GM20000 (cell line): ENCODE measurements at regions not wholly inside any gene's neighbourhood (a gene's known extent, or its start where the extent isn't known, plus 50 kb on each side); places are given as distances from the start of the nearest gene placed in this dataset.
"Not testable (repeated sequence)": the region's sequence is repeated elsewhere in the genome, so short reads cannot be mapped to it uniquely, and the experiment has no call there.

Experiments used
- DNase-seq: peaks from one replicate; pipeline ENCODE4 v3.0.0; 2012; ENCODE audit warnings: low spot score
- TF ChIP-seq, protein P1 (sequence below): IDR thresholded peaks from 2 replicates; pipeline ENCODE4 v1.5.1; 2012; ENCODE audit warnings: mild to moderate bottlenecking, control low read depth; ENCODE audit errors: extremely low read depth, missing control alignments

DNA sequence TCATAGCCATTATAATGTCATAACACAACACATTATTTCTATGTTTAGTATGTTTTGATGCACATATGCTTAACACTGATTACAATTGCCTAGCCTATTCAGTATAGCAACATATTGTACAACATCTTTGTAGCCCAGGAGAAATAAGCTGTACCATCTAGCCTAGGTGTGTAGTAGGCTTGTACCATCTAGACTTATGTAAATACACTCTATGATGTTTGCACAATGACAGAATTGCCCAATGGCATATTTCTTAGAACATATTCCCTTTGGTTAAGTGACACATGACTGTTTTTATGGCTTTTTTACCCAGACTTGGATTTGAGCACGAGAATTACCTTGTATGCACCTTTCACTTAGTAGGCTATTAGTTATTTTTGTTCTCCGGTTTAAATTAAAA, 64.5 kb upstream of the HIVEP1 start:
- no peak for DNase-seq
- TF ChIP-seq, protein P1, sequence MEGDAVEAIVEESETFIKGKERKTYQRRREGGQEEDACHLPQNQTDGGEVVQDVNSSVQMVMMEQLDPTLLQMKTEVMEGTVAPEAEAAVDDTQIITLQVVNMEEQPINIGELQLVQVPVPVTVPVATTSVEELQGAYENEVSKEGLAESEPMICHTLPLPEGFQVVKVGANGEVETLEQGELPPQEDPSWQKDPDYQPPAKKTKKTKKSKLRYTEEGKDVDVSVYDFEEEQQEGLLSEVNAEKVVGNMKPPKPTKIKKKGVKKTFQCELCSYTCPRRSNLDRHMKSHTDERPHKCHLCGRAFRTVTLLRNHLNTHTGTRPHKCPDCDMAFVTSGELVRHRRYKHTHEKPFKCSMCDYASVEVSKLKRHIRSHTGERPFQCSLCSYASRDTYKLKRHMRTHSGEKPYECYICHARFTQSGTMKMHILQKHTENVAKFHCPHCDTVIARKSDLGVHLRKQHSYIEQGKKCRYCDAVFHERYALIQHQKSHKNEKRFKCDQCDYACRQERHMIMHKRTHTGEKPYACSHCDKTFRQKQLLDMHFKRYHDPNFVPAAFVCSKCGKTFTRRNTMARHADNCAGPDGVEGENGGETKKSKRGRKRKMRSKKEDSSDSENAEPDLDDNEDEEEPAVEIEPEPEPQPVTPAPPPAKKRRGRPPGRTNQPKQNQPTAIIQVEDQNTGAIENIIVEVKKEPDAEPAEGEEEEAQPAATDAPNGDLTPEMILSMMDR: no peak

DNA sequence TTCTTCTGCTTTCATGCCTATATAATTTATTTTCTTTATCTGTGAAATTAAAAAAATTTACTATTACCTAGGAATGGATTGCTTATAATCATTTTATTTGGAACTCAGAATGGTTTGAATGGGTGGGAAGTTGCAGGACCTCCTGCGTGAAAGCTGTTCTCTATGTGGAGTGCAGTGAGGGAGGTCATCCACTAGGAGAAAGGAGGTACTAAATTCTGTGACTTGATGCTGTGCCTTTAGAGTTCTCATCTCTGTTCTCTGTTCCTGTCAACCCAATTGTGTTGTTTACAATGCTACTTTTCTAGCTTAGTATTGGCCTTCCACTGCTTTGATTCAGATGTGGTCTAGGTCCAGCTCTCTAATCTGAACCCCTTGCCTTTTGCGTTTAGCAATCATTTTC, 65.0 kb upstream of the HIVEP1 start:
- TF ChIP-seq, protein P1: no peak
- no peak for DNase-seq

DNA sequence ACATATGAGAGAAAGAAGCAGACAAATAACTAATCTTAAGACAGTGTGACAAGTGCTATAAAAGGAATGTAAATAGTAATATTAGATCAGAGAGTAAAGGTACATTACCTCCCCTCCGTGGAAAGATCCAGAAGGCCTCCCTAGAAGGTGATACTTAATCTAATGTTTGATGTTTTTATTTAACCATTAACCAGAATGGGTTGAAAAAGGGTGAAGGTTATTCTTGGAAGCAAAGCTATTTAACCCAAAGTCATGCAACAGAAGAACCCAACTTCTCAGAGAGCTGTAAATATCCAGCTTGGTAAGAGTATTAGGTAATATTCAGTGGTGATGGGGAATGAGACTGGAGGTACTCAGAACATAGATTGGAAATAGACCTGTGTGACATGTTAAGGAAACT, 68.0 kb upstream of the HIVEP1 start:
- DNase-seq: no peak
- TF ChIP-seq, protein P1: no peak

DNA sequence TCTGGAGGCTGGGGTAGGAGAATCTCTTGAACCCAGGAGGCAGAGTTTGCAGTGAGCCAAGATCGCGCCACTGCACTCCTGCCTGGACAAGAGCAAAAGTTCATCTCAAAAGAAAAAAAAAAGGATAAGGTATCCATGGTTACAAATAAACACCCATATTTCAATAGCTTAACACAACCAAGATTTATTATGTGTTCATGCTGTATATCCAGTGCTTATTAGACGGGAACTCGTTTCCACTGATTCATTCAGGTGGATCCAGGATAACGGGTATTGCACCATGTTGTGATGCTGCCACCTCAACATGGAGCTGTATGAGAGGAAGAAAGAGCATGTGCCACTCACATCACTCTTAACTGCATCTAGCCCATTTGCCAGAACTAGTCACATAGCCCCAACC, 69.1 kb upstream of the HIVEP1 start:
- TF ChIP-seq, protein P1: no peak
- DNase-seq: no peak

DNA sequence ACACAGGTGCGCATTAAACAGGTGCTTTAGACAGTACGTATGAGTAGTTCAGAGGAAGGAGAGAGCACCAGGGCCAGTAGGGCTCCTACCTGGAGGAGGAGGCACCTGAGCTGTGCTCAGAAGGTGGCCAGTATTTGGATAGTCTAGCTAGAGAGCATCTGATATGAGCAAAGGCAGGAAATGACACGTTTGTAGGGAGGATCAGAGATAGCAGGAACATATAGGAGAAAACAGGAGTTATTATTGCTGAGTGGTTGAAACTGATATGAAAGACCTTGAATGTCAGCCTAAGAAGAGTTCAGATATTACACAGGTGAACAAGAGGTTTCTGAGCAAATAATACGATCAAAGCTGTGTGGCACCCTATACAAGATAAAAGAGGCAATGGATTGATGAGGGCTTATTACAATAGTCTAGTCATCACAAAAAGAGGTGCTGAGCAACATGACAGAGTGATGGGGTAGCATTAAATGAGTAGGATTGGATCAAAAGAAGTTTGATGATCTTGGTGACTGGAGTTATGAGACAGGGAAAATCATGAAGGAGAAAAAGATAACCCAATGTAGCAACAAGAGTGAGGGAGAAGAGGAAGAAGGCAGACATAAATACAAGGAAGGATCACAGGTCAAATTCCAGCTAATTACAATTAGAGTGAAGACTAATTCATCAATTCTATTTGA, 69.8 kb upstream of the HIVEP1 start:
- no peak for DNase-seq
- TF ChIP-seq, protein P1: no peak

DNA sequence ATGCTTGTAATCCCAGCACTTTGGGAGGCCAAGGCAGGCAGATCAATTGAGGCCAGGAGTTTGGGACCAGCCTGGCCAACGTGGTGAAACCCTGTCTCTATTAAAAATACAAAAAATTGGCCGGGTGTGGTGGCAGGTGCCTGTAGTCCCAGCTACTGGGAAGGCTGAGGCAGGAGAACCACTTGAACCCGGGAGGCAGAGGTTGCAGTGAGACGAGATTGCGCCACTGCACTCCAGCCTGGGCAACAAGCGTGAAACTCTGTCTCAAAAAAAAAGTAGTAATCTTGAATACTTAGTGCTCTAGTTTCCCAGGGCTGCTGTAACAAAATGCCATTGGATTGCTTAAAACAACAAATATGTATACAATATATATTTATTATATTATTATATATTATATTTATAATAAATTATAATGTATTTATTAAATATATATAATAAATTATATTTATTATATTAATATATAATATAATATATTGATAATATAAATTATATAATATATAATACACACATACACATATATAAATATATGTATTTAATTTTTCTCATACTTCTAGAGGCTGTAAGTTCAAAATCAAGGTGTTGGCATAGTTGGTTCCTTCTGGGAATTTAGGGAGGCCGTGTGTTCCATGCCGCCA, 71.5 kb upstream of the HIVEP1 start:
- DNase-seq: not testable (repeated sequence)

DNA sequence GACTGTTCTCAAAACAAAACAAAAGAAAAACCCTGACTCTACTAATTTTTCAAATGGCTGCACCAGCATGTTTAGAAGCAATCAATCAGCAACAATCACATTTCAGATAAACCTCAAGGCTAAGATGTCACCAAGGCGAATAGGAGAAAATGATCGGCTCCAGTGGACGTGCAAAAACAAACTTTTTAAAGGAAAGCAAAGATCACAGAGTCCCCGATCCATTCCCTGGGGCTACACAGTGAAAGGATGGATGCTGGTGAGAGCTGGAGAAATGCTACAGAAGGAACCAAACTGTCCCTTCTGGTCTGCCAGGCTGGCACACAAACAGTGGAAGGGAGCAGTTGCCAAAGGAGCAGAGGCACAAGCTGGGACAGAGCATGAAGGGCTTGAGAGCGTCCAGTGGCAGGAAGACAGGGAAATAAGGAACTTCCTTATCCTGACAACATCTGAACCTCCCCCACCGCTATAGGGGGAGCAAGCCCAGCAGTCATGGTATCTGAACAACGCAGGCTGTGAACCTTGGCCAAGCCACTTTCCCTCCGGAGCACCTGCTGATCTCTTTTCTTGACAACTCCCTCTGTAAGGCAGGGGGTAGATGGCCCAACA, 73.7 kb upstream of the HIVEP1 start:
- TF ChIP-seq, protein P1: no peak
- no peak for DNase-seq
